RWPE2 (cell line): ENCODE measurements at regions not wholly inside any gene's neighbourhood (a gene's known extent, or its start where the extent isn't known, plus 50 kb on each side); places are given as distances from the start of the nearest gene placed in this dataset.

Source experiments
- ATAC-seq: fragments of 200-7000 bp; cut with Tn5 transposase; 3 replicates; pipeline ENCODE4 v1.9.1; 2021; ENCODE audit warnings: low read depth
- DNase-seq: peaks from one replicate; pipeline ENCODE4 v3.0.0-alpha.2; 2020; ENCODE audit warnings: low spot score
- H3K27ac ChIP-seq: fragments of 450-650 bp; 2 replicates; pipeline ENCODE4 v1.5.1; 2017; ENCODE audit warnings: mild to moderate bottlenecking; ENCODE audit not compliant: poor library complexity, severe bottlenecking
- H3K27me3 ChIP-seq: fragments of 250-450 bp; sonication (Bioruptor Pico); 2 replicates; pipeline ENCODE4 v1.5.1; 2021; ENCODE audit warnings: mild to moderate bottlenecking, moderate library complexity; ENCODE audit not compliant: insufficient read depth, poor library complexity, severe bottlenecking
- H3K36me3 ChIP-seq: fragments of 250-450 bp; sonication (Bioruptor Pico); 2 replicates; pipeline ENCODE4 v1.5.1; 2020; ENCODE audit warnings: low read depth, mild to moderate bottlenecking, moderate library complexity
- H3K4me1 ChIP-seq: fragments of 250-450 bp; sonication (Bioruptor Pico); 2 replicates; pipeline ENCODE4 v1.5.1; 2021; ENCODE audit warnings: mild to moderate bottlenecking, moderate library complexity; ENCODE audit not compliant: insufficient read depth, poor library complexity, severe bottlenecking
- H3K4me3 ChIP-seq: fragments of 250-450 bp; sonication (Bioruptor Pico); 2 replicates; pipeline ENCODE4 v1.5.1; 2021; ENCODE audit warnings: mild to moderate bottlenecking, moderate library complexity; ENCODE audit not compliant: severe bottlenecking
- H3K9me3 ChIP-seq: fragments of 250-450 bp; sonication (Bioruptor Pico); 2 replicates; pipeline ENCODE4 v1.5.1; 2021; ENCODE audit warnings: mild to moderate bottlenecking, moderate library complexity; ENCODE audit not compliant: severe bottlenecking
- CTCF ChIP-seq: fragments of 450-650 bp; IDR thresholded peaks from one replicate; pipeline ENCODE4 v1.5.1; 2017; ENCODE audit warnings: mild to moderate bottlenecking, moderate library complexity; ENCODE audit not compliant: poor library complexity, severe bottlenecking

GRCh38 chr11:115078461-115079438 is 400.4 kb downstream of the NXPE2 start:
- DNase-seq, result no peak
- no peaks in the 10 kb centered on the region for H3K27me3 ChIP-seq
- ATAC-seq, result no peak
- no peaks in the 10 kb centered on the region for H3K36me3 ChIP-seq
- no peaks in the 10 kb centered on the region for H3K4me1 ChIP-seq
- no peak for TF ChIP-seq CTCF
- H3K4me3 ChIP-seq, result no peak overlapping the region
- no peak overlapping the region for H3K27ac ChIP-seq
- H3K9me3 ChIP-seq, result no peaks in the 10 kb centered on the region

GRCh38 chr11:115080923-115081680 is 402.8 kb downstream of the NXPE2 start:
- TF ChIP-seq CTCF, result no peak
- Histone ChIP-seq H3K27ac (no peak overlapping the region), H3K4me3 (no peak overlapping the region), H3K4me1 (no peaks in the 10 kb centered on the region), H3K27me3 (no peaks in the 10 kb centered on the region), H3K36me3 (no peaks in the 10 kb centered on the region), H3K9me3 (no peaks in the 10 kb centered on the region)
- no peak for ATAC-seq
- no peak for DNase-seq

GRCh38 chr11:115081972-115082371 is 403.6 kb downstream of the NXPE2 start:
- H3K9me3 ChIP-seq, result no peaks in the 10 kb centered on the region
- H3K27ac ChIP-seq, result no peak overlapping the region
- DNase-seq (no peak), ATAC-seq (no peak)
- no peaks in the 10 kb centered on the region for H3K27me3 ChIP-seq
- H3K36me3 ChIP-seq, result no peaks in the 10 kb centered on the region
- H3K4me3 ChIP-seq, result no peak overlapping the region
- no peak for TF ChIP-seq CTCF
- no peaks in the 10 kb centered on the region for H3K4me1 ChIP-seq

GRCh38 chr11:115083144-115083806 is 404.9 kb downstream of the NXPE2 start:
- no peak overlapping the region for H3K4me3 ChIP-seq
- no peak for ATAC-seq

More at GRCh38 chr11:115083144-115083806, 404.9 kb downstream of the NXPE2 start:
- H3K27ac ChIP-seq, result no peak overlapping the region
- H3K4me1 ChIP-seq, result no peaks in the 10 kb centered on the region
- no peak for DNase-seq
- H3K36me3 ChIP-seq, result no peaks in the 10 kb centered on the region
- no peak for TF ChIP-seq CTCF
- no peaks in the 10 kb centered on the region for H3K27me3 ChIP-seq
- no peaks in the 10 kb centered on the region for H3K9me3 ChIP-seq
